Astrocyte of the hippocampus (primary cell): ENCODE measurements at regions not wholly inside any gene's neighbourhood (a gene's known extent, or its start where the extent isn't known, plus 50 kb on each side); places are given as distances from the start of the nearest gene placed in this dataset.

ENCODE experiments used
- DNase-seq: peaks from one replicate; pipeline ENCODE4 v3.0.0; 2011; ENCODE audit warnings: low read depth, low spot score

DNA sequence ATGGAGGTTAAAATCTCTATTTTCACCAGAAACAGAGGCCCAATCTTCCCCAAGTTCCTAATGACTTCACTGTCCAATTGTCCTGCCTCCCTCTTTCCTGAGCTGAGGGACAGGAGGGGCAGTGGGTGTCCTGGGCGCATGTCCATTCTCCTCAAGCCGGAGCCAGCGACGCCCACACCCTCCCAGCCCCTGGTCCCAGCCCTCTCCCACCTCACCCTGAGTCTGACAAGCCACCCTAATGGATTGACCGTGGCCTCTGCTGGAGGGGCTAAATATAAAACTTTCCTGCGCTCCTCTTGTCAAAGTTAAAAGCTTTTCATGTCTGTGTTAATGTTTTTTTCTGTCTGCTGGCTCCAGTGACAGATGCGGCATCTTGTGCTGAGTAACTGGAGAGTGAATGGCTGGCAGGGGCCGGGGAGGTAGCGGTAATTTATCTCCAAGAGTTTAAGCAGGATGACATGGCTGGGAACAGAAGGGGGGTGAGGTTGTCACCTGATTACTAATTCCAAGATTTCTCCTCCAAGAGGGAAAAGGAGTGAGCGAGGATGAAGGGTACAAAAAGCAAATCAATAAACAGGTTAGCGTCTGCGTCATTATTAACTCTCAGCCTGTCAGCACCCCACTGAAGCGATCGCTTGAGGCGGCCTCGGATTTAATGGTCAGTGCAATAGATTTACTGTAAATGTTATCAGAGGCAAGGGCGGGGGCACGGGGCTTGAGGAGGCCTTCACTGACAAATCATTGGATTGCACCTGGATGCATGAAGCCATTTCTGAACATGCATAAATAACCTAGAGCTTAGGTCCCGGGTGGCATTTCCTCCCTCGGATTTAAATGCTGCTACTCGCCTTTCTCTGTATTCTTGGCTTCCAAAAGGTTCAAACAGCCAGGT lies 118.1 kb upstream of the MAFB start:
- DNase-seq = no peak

- no peak for DNase-seq
Observed at GRCh38 chr20:40807821-40808170, 118.8 kb upstream of the MAFB start.

DNA sequence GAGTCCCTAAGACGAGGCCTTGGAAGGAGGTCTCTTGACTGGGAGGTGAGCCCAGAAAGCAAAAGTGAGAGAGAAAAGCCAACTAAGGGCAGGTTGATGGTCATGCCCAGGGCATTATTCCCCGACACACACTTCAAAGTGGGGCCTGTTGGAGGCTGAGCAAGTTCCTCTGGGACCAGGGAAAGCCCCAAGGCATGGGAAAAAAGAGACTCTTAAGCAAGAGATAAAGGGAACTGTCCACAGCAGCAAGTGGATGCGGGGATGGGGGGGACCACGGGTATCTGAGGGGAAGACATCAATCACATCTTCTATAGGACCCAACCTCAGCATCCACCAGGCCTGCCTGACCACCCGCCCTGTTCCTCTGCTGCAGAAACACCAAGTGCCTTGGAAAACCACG lies 119.9 kb upstream of the MAFB start:
- no peak for DNase-seq

DNA sequence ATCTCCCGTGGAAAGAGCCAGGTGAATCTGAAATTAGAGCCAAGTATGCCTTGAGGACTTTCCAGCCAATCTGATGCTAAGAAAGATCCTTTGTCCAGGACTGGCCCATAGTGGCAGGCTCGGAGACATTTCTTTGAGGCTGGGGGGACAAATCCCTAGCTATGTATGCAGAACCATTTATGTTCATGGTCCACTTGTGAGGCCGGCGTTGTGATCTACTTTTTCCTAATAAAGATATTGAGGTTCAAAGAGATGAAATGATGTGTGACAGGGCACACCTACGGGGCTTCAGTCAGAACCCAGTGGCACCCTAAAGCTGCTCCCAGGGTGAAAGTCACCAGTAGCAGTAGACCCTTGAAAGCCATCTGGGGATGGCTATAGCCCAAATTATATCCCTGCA lies 120.3 kb upstream of the MAFB start:
- no peak for DNase-seq

DNA sequence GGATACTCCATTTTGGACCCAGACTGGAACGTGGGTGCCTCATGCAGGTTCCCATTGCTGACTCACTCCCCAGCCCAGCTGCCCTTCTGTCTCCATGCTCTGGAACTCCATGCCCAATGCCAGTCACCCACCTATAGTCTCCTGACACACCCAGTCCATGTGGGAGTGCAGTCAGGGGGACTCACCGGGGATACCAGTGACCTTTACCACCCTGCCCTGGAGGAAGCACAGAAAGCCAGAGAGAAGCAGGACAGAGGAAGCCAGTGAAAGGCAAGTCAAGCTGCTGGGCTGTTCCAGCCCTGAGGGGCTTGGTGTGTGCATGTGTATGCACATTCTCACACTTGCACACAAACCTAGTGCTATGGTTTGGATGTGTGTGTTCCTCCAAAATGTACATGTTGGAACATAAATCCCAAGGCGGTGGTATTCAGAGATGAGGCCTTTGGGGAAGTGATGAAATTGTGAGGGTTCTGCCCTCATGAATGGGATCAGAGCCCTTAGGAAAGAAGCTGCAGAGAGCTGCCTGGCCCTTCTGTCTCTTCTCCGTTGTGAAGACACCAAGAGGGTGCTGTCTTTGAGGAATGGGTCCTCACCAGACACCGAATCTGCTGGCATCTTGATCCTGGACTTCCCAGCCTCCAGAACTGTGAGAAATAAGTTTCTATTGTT lies 121.4 kb upstream of the MAFB start:
- DNase-seq = no peak

GRCh38 chr20:40811004-40811403 lies 122.0 kb upstream of the MAFB start:
- DNase-seq = no peak

DNA sequence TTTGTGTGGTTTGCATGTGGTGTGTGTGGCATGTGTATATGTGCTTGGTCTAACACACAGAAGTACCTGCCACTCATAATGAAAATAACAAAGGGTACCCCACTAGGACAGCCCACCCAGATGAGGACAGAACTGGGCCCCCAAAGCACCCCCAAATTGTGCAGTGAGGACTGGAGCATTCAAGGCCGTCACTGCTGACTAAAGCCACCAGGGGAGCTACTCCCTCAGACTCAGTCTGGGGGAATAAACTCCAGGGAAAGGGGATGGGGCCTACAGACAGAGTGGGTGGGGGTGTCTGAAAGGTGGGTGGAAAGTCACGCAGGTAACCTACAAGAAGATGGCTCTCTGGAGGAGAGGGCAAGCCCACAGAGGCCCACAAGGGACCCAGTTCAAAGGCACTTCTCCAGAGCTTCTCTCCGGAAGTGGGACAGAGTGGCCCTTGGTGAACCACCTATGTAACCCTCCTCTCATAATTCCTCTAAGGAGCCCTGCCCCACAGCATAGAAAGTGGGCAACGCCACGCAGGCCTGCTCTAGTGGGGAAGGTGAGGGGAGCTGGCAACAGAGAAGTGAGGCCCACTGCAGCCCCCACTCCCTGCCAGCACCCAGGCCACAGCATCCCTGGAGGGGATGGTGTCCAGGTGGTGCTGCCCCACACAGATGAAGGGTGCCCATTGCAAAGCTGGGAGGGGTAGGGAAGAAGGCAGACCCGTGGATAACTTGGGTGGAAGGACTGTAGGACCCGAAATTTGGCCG lies 122.8 kb upstream of the MAFB start:
- no peak for DNase-seq

GRCh38 chr20:40812415-40812925 lies 123.4 kb upstream of the MAFB start:
- DNase-seq = no peak

GRCh38 chr20:40813029-40813431 lies 124.0 kb upstream of the MAFB start:
- no peak for DNase-seq

- DNase-seq = no peak
Observed at GRCh38 chr20:40813708-40814630, 124.9 kb upstream of the MAFB start.

GRCh38 chr20:40814631-40814960 lies 125.6 kb upstream of the MAFB start:
- no peak for DNase-seq

- DNase-seq = no peak
Observed at GRCh38 chr20:40815156-40816038, 126.4 kb upstream of the MAFB start.

DNA sequence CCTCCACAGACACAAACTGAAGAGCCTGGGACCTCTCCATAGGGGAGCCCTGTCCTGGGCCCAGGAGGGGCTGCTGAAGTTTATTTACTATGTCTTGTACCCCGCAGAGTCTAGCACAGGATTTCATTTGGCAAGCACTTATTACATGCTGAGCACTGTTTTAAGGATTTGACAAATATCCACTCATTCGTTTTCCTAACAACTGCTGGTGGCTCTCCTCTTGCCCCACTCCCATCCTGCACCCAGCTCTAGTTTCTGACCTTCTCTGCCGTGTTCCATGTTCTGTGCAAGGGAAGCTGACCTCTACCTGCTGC lies 127.0 kb upstream of the MAFB start:
- DNase-seq = no peak

- DNase-seq = no peak
Observed at GRCh38 chr20:40821429-40821828, 132.4 kb upstream of the MAFB start.

DNA sequence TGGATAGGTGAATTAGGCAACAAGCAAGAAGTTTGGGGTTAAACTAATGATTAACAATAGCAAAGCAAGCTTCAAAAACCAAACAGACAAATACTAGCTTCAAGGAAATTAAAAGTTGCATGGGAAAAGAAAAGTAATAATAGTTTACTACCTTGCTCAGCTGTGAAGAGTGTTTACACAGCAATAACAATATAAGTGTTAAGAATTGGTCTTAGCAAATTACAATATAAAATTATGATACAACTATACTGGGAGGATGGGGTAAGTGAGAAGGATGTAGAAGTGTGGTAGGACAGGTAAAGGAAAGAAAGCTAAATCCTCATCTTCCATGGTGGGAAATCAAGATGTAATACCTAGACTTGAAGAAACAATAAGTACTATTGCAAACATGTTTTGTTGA lies 137.7 kb upstream of the MAFB start:
- no peak for DNase-seq

DNA sequence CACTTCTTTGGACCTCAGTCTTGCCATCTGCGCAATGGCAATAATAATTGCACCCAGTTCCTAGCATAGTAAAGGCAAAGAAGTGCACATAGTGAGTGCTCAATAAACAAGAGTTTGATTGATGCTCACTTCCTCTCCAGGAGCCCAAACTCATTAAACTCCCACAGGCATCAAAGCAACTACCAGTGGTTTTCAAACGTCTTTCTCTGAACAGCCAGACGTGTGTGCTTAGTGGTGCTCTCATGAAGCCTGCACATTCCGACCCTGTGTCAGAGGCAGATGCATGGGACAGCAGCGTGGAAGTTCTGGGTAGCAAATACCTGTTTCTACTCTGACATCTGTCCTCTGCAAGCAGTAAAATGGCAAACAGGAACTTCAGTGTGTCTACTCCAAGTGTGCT lies 146.3 kb upstream of the MAFB start:
- DNase-seq = no peak

DNA sequence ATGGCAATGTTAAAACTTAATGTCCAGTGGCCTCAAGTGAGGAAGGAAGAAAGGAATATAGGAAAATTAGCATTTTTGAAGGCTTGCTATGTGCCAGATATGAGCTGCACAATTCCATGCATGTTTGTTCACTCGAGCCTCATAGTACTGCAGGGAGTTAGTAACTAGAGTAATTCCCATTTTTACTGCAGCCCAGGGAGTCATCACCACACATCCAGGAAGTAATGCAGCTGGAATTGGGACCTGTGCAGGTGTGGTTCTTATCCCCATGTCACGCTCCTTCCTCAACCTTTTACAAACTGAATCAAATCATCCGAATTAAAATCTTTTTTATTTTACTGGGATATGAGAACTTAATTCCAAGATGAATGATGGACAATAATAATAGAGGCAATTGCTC lies 149.5 kb upstream of the MAFB start:
- no peak for DNase-seq

DNA sequence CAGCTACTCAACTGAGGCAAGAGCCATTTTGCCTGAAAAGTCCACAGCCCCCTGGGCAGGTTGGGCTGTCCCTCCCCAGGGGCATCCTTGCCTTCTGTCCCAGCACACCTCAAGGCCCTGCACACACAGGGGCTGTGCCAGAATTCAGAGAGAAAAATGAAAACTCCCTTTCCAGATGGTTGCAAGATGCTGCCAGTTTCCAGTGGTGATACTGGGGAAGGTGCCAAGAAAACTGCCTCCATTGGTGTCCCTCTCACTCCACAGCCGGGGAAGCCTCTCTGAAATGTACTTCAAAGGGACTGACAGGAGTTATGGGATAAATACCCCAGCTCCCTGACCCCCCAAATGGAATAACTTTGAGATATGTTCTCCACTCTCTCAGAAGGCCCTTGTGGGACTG lies 154.2 kb upstream of the MAFB start:
- no peak for DNase-seq

GRCh38 chr20:40844332-40844731 lies 155.3 kb upstream of the MAFB start:
- no peak for DNase-seq

DNA sequence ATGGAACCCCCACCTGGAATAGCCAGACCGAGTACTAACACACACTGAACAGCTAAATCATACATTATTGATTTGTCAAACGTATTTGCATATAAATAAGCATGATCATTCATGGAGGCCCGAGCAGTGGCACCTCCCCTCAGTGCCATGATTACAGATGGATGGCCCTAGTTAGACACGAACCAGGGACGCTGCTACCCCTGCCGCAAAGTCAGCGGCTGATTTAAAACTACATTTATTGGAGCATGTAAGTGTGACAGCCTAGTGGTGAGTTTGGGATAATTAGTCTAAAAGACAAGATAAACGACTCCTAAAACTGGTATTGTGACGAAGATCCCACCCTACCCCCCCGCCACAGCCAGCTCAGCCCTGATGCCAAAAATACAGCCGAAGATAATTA lies 159.1 kb upstream of the MAFB start:
- no peak for DNase-seq

DNA sequence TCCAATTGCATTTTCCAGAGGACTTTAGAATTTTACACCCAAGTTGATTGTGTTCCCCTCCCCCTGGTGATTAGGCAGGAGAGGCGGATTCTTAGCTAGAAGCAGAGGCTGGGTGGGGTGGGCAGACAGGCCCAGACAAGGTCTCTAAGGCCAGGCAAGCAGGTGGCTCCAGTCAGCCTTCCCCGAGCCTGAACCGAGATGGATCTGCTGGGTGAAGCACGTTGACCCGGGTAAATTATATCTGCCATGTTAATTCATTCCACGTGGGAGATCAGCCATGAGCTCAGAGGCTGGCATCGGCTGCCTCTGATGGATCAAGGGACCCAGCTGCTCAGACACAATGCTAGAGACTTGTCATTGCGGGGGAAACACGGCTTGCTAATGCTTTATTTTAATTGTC lies 159.5 kb upstream of the MAFB start:
- no peak for DNase-seq
